HG03095 (cell line): ENCODE measurements at regions not wholly inside any gene's neighbourhood (a gene's known extent, or its start where the extent isn't known, plus 50 kb on each side); places are given as distances from the start of the nearest gene placed in this dataset.

ENCODE experiments used
- ATAC-seq: cut with Tn5 transposase; IDR thresholded peaks from one replicate; pipeline ENCODE4 v1.9.1; 2021; ENCODE audit warnings: moderate library complexity; ENCODE audit not compliant: unreplicated experiment

- no peak for ATAC-seq
Observed at GRCh38 chr6:66403966-66404365, 696.9 kb upstream of the EYS start.

DNA sequence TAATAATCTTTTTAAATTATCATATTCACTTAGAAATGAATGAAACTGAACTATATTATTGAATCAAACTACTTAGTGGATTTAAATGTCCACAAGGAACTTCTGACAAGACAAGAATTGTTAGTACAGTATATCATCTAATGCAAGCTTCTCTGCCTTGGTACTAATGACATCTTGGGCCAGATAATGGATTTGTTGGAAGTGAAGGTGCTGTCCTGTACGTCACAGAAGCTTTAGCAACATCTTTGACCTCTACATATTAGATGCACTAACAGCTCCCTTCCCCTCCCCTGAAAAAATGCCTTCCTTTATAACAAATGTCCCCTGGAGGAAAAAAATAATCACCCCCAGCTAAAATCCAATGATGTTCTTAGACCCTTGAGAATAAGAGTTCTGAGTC, 695.8 kb upstream of the EYS start:
- ATAC-seq, result no peak

DNA sequence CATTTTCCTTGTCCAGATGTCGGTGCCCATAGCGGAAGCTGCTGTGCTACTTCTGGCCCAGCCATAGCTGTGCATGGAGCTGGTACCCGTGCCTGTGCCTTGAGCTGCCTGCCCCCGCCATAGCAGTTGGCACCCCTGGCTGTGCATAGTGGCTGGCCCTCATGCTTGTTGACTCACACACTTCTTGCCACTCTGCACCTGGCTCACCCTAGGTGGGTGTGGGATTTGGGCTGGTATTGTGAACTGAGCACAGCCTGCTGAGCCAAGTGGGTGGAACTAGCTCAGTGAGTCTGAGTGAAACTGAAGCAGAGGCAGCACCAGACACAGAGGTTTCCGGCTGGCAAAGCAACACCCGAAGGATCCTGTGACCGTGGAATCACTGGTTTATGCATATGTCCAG, 689.5 kb upstream of the EYS start:
- no peak for ATAC-seq

DNA sequence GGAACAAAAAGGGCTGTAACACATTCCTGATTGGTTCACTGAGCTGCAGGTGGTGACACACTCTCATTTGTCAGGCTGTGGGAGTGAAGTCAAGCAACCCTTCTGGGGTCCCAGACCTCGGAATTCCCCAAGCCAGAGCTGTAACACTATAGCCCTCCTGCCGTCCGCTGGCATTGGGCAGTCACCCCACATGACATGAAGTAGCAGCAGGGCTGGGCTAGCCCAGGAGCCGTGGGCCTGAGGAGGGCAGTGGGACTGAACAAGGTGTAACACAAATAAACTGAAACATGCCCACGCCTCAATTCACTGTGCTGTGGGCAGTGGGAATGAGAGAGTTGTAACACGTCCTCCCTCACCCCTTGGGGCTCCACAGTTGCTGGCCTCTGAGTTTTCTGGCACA, 689.1 kb upstream of the EYS start:
- no peak for ATAC-seq

DNA sequence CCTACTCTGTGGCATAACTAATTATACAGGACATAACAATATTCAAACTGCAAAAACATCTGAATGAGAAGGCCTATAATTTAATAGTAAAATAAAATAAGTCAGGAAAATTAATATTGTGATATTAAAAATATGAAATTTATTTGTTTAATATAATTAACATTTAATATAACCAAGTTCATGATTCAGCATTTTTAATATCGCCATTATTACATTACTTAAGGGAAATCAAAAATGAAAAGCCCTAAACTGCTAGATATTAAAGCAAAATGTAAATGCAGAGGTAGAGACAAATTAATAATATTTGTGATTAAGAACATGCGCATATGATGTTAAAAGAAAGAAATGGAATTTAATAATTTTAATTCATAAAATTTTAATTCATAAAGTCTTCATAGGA, 683.4 kb upstream of the EYS start:
- ATAC-seq, result no peak

DNA sequence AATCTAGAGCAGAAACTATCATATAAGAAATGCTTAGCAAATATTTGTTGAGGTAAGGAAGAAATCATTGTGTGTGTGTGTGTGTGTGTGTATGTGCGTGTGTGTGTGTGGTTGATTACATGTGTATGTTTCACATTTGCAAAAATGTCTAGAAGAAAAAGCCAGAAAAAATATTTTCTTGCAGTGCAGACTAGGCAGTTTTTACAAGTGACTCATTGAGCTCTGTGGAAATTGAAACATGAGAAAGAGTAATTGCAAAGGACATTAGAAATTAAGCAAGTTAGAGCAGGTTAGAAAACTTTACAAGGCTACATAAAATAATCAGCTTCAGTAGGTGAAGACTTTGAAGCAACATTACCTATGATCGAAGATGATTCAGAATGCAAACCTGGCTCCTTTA, 669.0 kb upstream of the EYS start:
- ATAC-seq, result no peak

DNA sequence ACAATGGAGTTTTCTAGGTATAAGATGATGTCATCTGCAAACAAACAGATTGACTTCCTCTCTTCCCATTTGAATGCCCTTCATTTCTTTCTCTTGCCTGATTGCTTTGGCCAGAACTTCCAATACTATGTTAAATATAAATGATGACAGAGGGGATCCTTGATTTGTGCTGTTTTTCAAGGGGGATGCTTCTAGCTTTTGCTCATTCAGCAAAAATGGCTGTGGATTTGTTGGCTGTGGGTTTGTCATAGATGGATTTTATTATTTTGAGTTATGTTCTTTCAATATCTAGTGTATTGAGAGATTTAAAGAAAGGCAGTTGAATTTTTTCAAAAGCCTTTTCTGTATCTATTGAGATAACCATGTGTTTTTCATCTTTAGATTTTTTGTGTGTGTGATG, 662.4 kb upstream of the EYS start:
- no peak for ATAC-seq

- ATAC-seq, result no peak
Observed at GRCh38 chr6:66362888-66363287, 655.9 kb upstream of the EYS start.

DNA sequence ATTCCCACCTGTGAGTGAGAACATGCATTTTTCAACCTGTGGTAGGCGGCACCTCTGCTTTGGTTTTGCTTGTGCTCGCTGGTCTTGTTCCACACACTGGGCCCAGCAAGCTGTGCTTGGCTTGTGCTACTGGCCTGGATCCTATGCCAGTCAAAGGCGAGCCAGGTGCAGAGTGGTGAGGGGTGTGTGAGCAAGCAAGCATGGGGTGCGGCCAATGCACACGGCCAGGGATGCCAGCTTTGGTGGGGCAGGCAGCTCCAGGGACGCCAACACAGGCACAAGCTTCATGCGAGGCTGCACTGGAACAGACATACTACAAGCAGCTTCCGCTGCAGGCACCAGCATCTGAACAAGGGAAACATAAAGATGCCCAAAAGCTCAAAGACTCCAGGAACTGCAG, 654.9 kb upstream of the EYS start:
- no peak for ATAC-seq

- no peak for ATAC-seq
Observed at GRCh38 chr6:66357781-66358180, 650.8 kb upstream of the EYS start.

- no peak for ATAC-seq
Observed at GRCh38 chr6:66355471-66355870, 648.4 kb upstream of the EYS start.

GRCh38 chr6:66344796-66345195, 637.8 kb upstream of the EYS start:
- no peak for ATAC-seq

GRCh38 chr6:66340736-66341135, 633.7 kb upstream of the EYS start:
- ATAC-seq, result no peak

DNA sequence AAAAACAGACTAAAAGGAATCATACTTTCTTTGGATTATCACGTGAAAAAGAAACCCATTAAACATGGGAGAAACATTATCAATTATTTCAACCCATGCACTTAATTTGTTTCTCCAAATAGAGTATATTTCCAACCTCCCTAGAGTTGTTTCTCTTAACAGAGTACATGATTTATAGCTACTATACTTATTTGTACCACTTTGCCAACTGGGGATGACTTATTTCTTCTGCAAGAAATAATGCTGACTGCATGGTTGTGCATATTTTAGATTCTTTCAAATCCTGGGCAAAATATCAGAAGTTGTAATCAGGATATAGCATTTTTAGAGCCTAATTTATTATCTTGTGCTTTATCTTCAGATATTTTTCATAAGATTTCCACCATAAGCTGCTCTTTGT, 629.1 kb upstream of the EYS start:
- no peak for ATAC-seq

DNA sequence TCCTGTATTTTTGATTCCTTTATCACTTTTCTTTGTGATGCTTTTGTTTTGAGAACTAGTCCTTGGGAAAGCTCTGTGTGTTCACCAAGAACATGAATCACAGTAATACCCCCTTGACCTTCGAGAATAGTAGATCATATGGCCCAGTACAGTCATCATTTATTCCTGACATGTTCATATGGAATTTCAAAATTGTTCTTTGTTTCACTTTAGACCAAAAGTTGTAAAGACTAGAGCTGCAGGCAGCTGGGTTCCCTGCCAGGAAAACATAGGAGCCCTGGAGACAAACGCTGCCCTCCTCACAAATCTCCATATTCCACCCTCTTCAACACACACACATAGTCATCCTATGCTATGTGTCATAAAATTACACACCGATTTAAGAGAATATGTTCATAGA, 621.2 kb upstream of the EYS start:
- no peak for ATAC-seq

DNA sequence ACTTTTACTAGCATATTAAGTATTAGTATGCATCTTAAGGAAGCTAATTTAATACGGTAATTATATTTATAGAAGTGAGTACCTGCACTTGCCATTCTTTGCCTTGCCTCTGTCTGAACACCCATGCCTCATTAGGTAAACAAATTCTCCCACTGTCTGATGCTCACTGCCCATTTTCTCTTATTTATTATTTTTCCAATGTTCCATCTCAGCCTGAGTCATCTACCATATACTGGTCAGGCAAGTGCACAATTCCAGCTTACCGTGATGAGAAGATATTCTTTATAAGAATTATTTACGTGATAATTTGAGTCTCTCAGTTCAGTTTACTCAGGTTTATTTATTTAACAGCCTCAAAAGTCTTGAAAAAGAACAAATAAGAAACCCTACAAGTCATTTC, 619.2 kb upstream of the EYS start:
- no peak for ATAC-seq

GRCh38 chr6:66321017-66321416, 614.0 kb upstream of the EYS start:
- no peak for ATAC-seq

GRCh38 chr6:66307490-66307889, 600.5 kb upstream of the EYS start:
- ATAC-seq, result no peak

DNA sequence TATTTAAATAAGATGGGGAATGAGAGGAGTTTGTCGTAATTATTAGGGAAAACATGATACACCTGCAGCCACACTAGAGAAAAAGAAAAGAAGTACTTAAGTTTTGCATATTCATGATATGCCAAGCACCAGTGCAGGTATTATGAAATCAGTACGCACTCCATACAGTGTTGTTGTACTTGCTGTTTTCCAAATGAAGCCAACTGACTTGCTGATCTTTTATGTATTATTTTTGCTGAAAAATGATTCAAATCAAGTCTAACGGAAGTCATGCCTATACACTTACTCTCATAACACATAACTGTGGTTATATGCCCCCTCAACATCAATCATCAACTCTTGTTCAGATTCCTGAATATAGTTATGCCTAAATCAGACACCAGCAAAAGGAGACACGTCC, 584.9 kb upstream of the EYS start:
- no peak for ATAC-seq

DNA sequence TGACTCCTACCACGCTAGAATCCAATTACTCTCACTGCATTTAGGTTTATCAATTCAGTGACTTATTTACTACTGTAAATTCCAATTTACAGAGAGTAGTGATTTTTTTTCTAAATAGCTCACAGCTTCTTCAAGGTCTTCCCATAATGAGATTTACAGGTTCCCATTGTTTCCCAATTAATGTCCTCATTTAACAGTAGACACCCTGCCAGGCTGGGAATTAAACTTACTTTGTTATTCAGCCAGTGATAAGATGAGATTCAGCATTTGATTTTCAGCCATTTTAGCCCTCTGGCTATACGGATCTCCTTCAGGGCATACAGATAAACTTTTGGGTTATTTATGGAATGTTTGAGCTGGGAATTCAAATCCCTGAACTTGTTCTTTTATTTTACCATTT, 582.9 kb upstream of the EYS start:
- ATAC-seq, result no peak

DNA sequence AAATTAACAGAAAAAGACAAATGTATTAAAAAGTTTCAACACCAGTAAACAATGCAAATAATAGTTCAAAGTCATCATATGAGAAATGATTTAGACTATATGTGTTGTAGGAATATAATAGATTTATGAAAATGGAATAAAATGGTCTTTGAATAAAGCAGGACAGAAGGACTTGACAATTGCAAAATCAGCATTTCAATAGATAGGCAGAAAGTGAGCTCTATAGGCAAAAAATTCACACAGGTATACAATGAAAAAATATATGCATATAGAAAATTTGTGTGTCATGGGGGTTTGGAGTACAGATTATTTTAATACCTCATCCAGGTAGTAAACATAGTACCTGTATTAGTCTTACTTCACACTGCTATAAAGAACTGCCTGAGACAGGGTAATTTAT, 571.1 kb upstream of the EYS start:
- no peak for ATAC-seq

GRCh38 chr6:66277400-66277799, 570.4 kb upstream of the EYS start:
- no peak for ATAC-seq

GRCh38 chr6:66265737-66266136, 558.7 kb upstream of the EYS start:
- no peak for ATAC-seq

- ATAC-seq, result no peak
Observed at GRCh38 chr6:66264376-66264775, 557.4 kb upstream of the EYS start.
